PC-3 (cell line): ENCODE measurements at regions not wholly inside any gene's neighbourhood (a gene's known extent, or its start where the extent isn't known, plus 50 kb on each side); places are given as distances from the start of the nearest gene placed in this dataset.

Experiments used
- ATAC-seq: fragments of 200-7000 bp; cut with Tn5 transposase; 2 replicates; pipeline ENCODE4 v1.9.1; 2020; ENCODE audit warnings: mild to moderate bottlenecking, moderate library complexity
- BruUV-seq: library from RNA; stranded (reverse); fragments of 400-500 nt; replicated peaks from 2 replicates; lab custom pipeline; 2021; lab: Mats Ljungman, UMichigan
- CTCF ChIA-PET: fragments of 300-600 bp; sonication (Branson Sonifier 250); formaldehyde crosslinking; loops from one replicate; lab custom pipeline; 2022; ENCODE audit warnings: antibody characterized with exemption; lab: Charles Lee
- POLR2A ChIA-PET: fragments of 300-600 bp; sonication (Branson Sonifier 250); formaldehyde crosslinking; loops from one replicate; lab custom pipeline; 2022; ENCODE audit warnings: antibody characterized with exemption; ENCODE audit not compliant: unreplicated experiment; lab: Charles Lee
- DNase-seq: peaks from one replicate; pipeline ENCODE4 v3.0.0-alpha.2; 2015
- H2AFZ ChIP-seq: fragments of 300-600 bp; sonication (generic); 2 replicates; pipeline ENCODE4 v1.6.0; 2016; ENCODE audit warnings: antibody characterized with exemption, low read length
- H3F3A ChIP-seq: fragments of 300-600 bp; sonication (generic); one replicate; pipeline ENCODE4 v1.6.0; 2017; ENCODE audit warnings: antibody characterized with exemption, low read length, control low read depth, mild to moderate bottlenecking; ENCODE audit not compliant: unreplicated experiment
- H3K27ac ChIP-seq: fragments of 300-600 bp; sonication (generic); 2 replicates; pipeline ENCODE4 v1.5.1; 2016; ENCODE audit warnings: mild to moderate bottlenecking, low read length
- H3K27me3 ChIP-seq: fragments of 300-600 bp; sonication (generic); 2 replicates; pipeline ENCODE4 v1.6.1; 2016; ENCODE audit warnings: low read length, mixed read lengths
- H3K36me3 ChIP-seq: fragments of 300-600 bp; sonication (generic); 2 replicates; pipeline ENCODE4 v1.6.1; 2016; ENCODE audit warnings: low read depth, mixed run types, low read length, mixed read lengths
- H3K4me1 ChIP-seq: fragments of 300-600 bp; sonication (generic); 2 replicates; pipeline ENCODE4 v1.5.1; 2016; ENCODE audit warnings: low read length; ENCODE audit not compliant: insufficient read depth
- H3K4me2 ChIP-seq: fragments of 300-600 bp; sonication (generic); 2 replicates; pipeline ENCODE4 v1.6.0; 2016; ENCODE audit warnings: low read length
- H3K4me3 ChIP-seq: fragments of 300-600 bp; sonication (generic); 2 replicates; pipeline ENCODE4 v1.5.1; 2016; ENCODE audit warnings: mild to moderate bottlenecking, low read length, mixed read lengths
- H3K79me2 ChIP-seq: fragments of 300-600 bp; sonication (generic); 2 replicates; pipeline ENCODE4 v1.6.1; 2017; ENCODE audit warnings: low read length, mixed read lengths
- H3K9ac ChIP-seq: fragments of 300-600 bp; sonication (generic); 2 replicates; pipeline ENCODE4 v1.6.0; 2016; ENCODE audit warnings: mild to moderate bottlenecking, low read length
- H3K9me2 ChIP-seq: fragments of 300-600 bp; sonication (generic); replicated peaks from 2 replicates; pipeline ENCODE4 v1.6.1; 2016; ENCODE audit warnings: mixed run types, low read length, mixed read lengths
- H3K9me3 ChIP-seq: fragments of 300-600 bp; sonication (generic); 2 replicates; pipeline ENCODE4 v1.6.1; 2016; ENCODE audit warnings: low read length, mixed read lengths
- H4K20me1 ChIP-seq: fragments of 300-600 bp; sonication (generic); 2 replicates; pipeline ENCODE4 v1.6.1; 2016; ENCODE audit warnings: low read length, mixed read lengths
- CTCF ChIP-seq: fragments of 300-600 bp; sonication (generic); conservative IDR thresholded peaks from 2 replicates; pipeline ENCODE4 v1.5.1; 2017; ENCODE audit warnings: antibody characterized with exemption, low read depth, mild to moderate bottlenecking, low read length
- EZH2 ChIP-seq: fragments of 300-600 bp; sonication (generic); IDR thresholded peaks from one replicate; pipeline ENCODE4 v1.6.1; 2017; ENCODE audit warnings: antibody characterized with exemption, mild to moderate bottlenecking, low read length; ENCODE audit not compliant: unreplicated experiment
- EZH2phosphoT487 ChIP-seq: fragments of 300-600 bp; sonication (generic); IDR thresholded peaks from 2 replicates; pipeline ENCODE4 v1.6.1; 2018; ENCODE audit warnings: mild to moderate bottlenecking, antibody characterized with exemption, low read length, borderline replicate concordance
- intact Hi-C: fragments of 100-400 bp; cut with micrococcal nuclease; formaldehyde crosslinking; loops from 2 replicates; pipeline ENCODE4 v1.9.0; 2023

- ATAC-seq: no peak
- BruUV-seq: no TSS peak
- Histone ChIP-seq H3K4me3 (no peak overlapping the region), H3K9me3 (no peaks in the 10 kb centered on the region), H3K27me3 (no peaks in the 10 kb centered on the region), H3K79me2 (no peaks in the 10 kb centered on the region), H3K36me3 (no peaks in the 10 kb centered on the region), H3K9ac (no peak overlapping the region), H4K20me1 (no peaks in the 10 kb centered on the region), H3K4me1 (peaks cover 7% of the 10 kb centered on the region; the same call in 1 of the 2 replicates), H2AFZ (no peak overlapping the region), H3K9me2 (no peaks in the 10 kb centered on the region), H3K4me2 (no peak overlapping the region), H3F3A (no peaks in the 10 kb centered on the region), H3K27ac (no peak overlapping the region)
- no peak for DNase-seq
- intact Hi-C loops: no loop called here
- CTCF ChIA-PET: no interaction called here
- TF ChIP-seq EZH2 (no peak), CTCF (no peak), EZH2phosphoT487 (no peak)
- POLR2A ChIA-PET: interaction anchor here (0.7 kb wide), 1 partner anchor 630 kb away, joined by 4 read pairs; no protein-coding TSS in a partner anchor
These were observed 192.8 kb upstream of the WSCD1 start for GRCh38 chr17:5877366-5877765.

DNA sequence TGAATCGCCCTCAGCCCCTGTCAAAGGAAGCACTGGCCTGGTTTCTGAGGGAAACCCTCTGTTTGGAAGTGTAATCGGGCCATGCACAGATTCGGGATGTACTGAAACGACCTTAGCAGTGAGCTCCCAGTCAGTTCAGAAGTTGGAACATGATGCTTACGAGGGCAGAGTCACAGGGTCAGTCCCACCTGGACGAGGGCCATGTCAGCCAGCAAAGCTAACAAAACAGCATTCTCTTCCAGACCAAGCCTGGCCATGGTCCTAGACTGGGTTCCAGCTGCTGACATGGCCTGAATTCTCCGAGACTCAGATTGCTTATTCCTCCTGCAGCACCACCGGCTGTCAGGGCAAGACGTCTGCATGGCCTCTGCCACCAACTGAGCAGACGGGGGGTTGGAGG is 192.2 kb upstream of the WSCD1 start:
- no peak overlapping the region for H2AFZ ChIP-seq
- H3K79me2 ChIP-seq: no peaks in the 10 kb centered on the region
- no peaks in the 10 kb centered on the region for H3K27me3 ChIP-seq
- CTCF ChIA-PET: no interaction called here
- H3K4me3 ChIP-seq: no peak overlapping the region
- peaks cover 7% of the 10 kb centered on the region; the same call in 1 of the 2 replicates for H3K4me1 ChIP-seq
- no TSS peak for BruUV-seq
- H3K9me3 ChIP-seq: no peaks in the 10 kb centered on the region
- no peaks in the 10 kb centered on the region for H3K9me2 ChIP-seq
- DNase-seq: peak; percentile 34
- peak; percentile 40; the same call in 1 of the 2 replicates for ATAC-seq
- POLR2A ChIA-PET: no interaction called here
- H4K20me1 ChIP-seq: no peaks in the 10 kb centered on the region
- intact Hi-C loops: no loop called here
- TF ChIP-seq EZH2phosphoT487 (no peak), CTCF (no peak), EZH2 (no peak)
- no peaks in the 10 kb centered on the region for H3F3A ChIP-seq
- H3K27ac ChIP-seq: no peak overlapping the region
- H3K36me3 ChIP-seq: no peaks in the 10 kb centered on the region
- H3K4me2 ChIP-seq: no peak overlapping the region
- no peak overlapping the region for H3K9ac ChIP-seq

DNA sequence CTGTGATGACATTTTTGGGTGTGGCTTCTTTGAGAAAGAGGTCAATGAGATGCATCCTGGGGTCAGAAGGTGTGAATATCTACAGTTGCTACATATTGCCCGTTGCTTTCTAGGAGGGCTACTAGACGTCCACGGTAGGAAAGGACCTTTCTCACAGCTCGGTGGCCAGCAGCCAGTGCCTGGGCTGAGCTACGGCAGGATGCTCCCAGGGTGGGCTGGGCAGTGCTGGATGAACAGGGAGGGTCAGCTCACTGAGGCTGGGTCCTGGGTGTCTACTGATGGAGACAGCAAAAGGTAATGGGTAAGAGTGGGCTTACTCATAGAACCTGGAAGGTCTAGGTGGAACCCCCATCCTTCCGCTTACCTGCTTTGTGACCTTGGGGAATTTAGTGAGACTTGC is 188.3 kb upstream of the WSCD1 start:
- CTCF ChIA-PET: no interaction called here

More for the DNA sequence above, 188.3 kb upstream of the WSCD1 start:
- POLR2A ChIA-PET: no interaction called here
- Histone ChIP-seq H3K4me1 (peaks cover 15% of the 10 kb centered on the region), H3K27me3 (no peaks in the 10 kb centered on the region), H3K4me2 (no peak overlapping the region), H3K4me3 (no peak overlapping the region), H4K20me1 (no peaks in the 10 kb centered on the region), H3K36me3 (no peaks in the 10 kb centered on the region), H3K9ac (no peak overlapping the region), H3F3A (no peaks in the 10 kb centered on the region), H3K9me3 (no peaks in the 10 kb centered on the region), H3K9me2 (no peaks in the 10 kb centered on the region), H3K79me2 (no peaks in the 10 kb centered on the region), H3K27ac (no peak overlapping the region), H2AFZ (no peak overlapping the region)
- no TSS peak for BruUV-seq
- DNase-seq (no peak), ATAC-seq (no peak)
- TF ChIP-seq EZH2: no peak
- TF ChIP-seq EZH2phosphoT487: no peak
- no peak for TF ChIP-seq CTCF
- intact Hi-C loops: loop anchor here (10.0 kb wide), 1 partner anchor 183 kb away; no protein-coding TSS in a partner anchor
